ENCODE measurements at regions not wholly inside any gene's neighbourhood (a gene's known extent, or its start where the extent isn't known, plus 50 kb on each side); places are given as distances from the start of the nearest gene placed in this dataset.

- no peak for DNase-seq (ENCODE audit: low read depth)
- TF ChIP-seq, protein P1, sequence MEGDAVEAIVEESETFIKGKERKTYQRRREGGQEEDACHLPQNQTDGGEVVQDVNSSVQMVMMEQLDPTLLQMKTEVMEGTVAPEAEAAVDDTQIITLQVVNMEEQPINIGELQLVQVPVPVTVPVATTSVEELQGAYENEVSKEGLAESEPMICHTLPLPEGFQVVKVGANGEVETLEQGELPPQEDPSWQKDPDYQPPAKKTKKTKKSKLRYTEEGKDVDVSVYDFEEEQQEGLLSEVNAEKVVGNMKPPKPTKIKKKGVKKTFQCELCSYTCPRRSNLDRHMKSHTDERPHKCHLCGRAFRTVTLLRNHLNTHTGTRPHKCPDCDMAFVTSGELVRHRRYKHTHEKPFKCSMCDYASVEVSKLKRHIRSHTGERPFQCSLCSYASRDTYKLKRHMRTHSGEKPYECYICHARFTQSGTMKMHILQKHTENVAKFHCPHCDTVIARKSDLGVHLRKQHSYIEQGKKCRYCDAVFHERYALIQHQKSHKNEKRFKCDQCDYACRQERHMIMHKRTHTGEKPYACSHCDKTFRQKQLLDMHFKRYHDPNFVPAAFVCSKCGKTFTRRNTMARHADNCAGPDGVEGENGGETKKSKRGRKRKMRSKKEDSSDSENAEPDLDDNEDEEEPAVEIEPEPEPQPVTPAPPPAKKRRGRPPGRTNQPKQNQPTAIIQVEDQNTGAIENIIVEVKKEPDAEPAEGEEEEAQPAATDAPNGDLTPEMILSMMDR (conservative IDR thresholded peaks at IDR 0.05; ENCODE audit: low read depth, low read length), result no peak
Measured at GRCh38 chr13:104782741-104783140, 1716.5 kb upstream of the SLC10A2 start.

GRCh38 chr13:104779311-104779993, 1713.2 kb upstream of the SLC10A2 start:
- H3K4me3 ChIP-seq (ENCODE audit: low read depth, low read length), result no peak overlapping the region
- no peak for DNase-seq (ENCODE audit: low read depth)
- TF ChIP-seq, protein P1 (conservative IDR thresholded peaks at IDR 0.05; ENCODE audit: low read depth, low read length), result no peak

More at GRCh38 chr13:104782741-104783140, 1716.5 kb upstream of the SLC10A2 start:
- H3K4me3 ChIP-seq (ENCODE audit: low read depth, low read length), result no peak overlapping the region

DNA sequence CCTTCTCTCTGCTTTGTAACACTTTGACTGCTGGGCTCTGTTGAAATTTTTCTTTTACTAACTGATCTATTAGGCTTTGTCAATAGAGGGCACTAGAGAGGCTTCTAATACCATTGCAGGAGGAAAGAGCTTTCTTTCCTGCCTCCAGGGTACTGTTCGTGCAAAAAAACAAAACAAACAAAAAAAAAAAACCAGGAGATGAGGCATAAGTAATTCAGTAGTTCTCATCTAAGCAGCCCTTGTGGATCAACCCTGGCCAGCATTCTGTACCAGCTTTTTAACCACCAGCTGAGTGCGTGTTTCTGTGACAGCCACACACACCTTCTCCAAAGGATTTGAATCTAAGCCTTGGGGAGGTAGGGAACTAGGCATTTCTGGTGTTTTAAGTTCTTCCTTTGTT, 1707.6 kb upstream of the SLC10A2 start:
- DNase-seq (ENCODE audit: low read depth), result peak; percentile 38
- TF ChIP-seq, protein P1 (conservative IDR thresholded peaks at IDR 0.05; ENCODE audit: low read depth, low read length), result peak; percentile 84
- no peak overlapping the region for H3K4me3 ChIP-seq (ENCODE audit: low read depth, low read length)

DNA sequence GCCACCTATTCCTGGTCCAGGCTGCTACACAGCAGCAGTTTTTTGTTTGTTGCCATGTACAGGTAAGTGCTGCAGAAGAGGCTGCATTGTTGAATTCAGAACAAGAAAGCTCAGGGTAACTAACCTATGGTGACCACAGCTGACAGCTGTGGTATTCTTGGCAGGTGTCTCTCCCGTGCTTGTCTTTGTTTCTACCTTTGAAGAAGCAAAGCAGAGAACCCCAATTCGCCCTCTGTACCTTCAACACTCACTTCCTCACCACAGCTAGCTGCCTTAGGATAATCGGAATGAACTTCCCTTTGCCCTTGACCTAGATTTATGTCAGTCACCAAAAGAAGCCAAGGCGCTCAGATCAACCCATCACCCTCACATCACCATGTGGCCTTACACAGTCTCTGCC, 1703.3 kb upstream of the SLC10A2 start:
- H3K4me3 ChIP-seq (ENCODE audit: low read depth, low read length), result no peak overlapping the region
- TF ChIP-seq, protein P1 (conservative IDR thresholded peaks at IDR 0.05; ENCODE audit: low read depth, low read length), result no peak
- no peak for DNase-seq (ENCODE audit: low read depth)

DNA sequence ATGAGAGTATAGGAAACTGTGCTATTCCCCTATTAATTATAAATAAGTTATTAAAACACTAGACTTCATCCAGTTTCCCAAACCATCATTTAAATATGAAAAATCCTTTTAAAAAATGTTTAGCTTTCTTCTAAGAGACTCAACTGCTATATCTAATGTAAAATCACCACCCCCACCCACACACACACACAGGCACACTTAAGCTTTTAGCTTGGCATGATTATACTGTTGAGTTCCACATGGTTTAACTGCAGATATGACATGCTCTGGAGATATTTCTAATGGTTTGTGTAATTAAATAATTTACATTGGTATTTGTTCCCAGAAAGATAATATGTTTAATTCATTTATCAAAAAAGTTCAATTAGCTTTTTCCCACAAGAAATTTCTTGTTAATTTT, 1700.1 kb upstream of the SLC10A2 start:
- peak; percentile 30 for DNase-seq (ENCODE audit: low read depth)
- TF ChIP-seq, protein P1 (conservative IDR thresholded peaks at IDR 0.05; ENCODE audit: low read depth, low read length), result no peak

GRCh38 chr13:104764600-104764999, 1698.4 kb upstream of the SLC10A2 start:
- DNase-seq (ENCODE audit: low read depth), result no peak
- no peak overlapping the region for H3K4me3 ChIP-seq (ENCODE audit: low read depth, low read length)
- TF ChIP-seq, protein P1 (conservative IDR thresholded peaks at IDR 0.05; ENCODE audit: low read depth, low read length), result no peak

More for the DNA sequence above, 1700.1 kb upstream of the SLC10A2 start:
- no peak overlapping the region for H3K4me3 ChIP-seq (ENCODE audit: low read depth, low read length)

- DNase-seq (ENCODE audit: low read depth), result no peak
- no peak overlapping the region for H3K4me3 ChIP-seq (ENCODE audit: low read depth, low read length)
- TF ChIP-seq, protein P1 (conservative IDR thresholded peaks at IDR 0.05; ENCODE audit: low read depth, low read length), result no peak
Measured at GRCh38 chr13:104759069-104759468, 1692.9 kb upstream of the SLC10A2 start.
